Loucy (cell line): ENCODE measurements at regions not wholly inside any gene's neighbourhood (a gene's known extent, or its start where the extent isn't known, plus 50 kb on each side); places are given as distances from the start of the nearest gene placed in this dataset.

Source experiments
- EZH2phosphoT487 ChIP-seq: fragments of 200-600 bp; IDR thresholded peaks from 2 replicates; pipeline ENCODE4 v1.6.1; 2018; ENCODE audit warnings: antibody characterized with exemption, mild to moderate bottlenecking, moderate library complexity, borderline replicate concordance
- TF ChIP-seq, protein P1 (sequence below): fragments of 200-600 bp; sonication (generic); conservative IDR thresholded peaks from 2 replicates; pipeline ENCODE4 v1.5.1; 2014; ENCODE audit warnings: mild to moderate bottlenecking, antibody characterized with exemption, low read length

DNA sequence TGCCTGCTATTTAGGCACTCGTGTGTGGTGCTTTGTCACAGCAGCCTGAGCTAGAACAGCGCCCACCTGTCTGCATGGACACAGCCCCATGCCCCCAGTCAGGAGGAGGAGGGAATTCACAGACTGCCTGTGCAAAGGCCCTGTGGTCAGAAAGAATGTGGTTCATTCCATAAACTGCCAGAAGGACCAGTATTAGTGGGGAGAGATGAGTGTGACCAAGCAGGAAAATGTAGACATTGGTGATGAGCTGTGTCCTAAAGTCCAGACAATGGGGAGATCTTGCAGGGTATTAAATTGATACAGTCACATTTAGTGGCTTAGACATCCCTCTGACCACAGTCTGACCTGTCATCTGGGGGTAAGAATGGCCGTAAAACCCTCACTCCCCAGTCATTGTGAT, 83.7 kb upstream of the LINC01488 start:
- TF ChIP-seq, protein P1, sequence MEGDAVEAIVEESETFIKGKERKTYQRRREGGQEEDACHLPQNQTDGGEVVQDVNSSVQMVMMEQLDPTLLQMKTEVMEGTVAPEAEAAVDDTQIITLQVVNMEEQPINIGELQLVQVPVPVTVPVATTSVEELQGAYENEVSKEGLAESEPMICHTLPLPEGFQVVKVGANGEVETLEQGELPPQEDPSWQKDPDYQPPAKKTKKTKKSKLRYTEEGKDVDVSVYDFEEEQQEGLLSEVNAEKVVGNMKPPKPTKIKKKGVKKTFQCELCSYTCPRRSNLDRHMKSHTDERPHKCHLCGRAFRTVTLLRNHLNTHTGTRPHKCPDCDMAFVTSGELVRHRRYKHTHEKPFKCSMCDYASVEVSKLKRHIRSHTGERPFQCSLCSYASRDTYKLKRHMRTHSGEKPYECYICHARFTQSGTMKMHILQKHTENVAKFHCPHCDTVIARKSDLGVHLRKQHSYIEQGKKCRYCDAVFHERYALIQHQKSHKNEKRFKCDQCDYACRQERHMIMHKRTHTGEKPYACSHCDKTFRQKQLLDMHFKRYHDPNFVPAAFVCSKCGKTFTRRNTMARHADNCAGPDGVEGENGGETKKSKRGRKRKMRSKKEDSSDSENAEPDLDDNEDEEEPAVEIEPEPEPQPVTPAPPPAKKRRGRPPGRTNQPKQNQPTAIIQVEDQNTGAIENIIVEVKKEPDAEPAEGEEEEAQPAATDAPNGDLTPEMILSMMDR: no peak
- TF ChIP-seq EZH2phosphoT487: no peak
